Sigmoid colon (tissue), 6 donors: ENCODE measurements at regions not wholly inside any gene's neighbourhood (a gene's known extent, or its start where the extent isn't known, plus 50 kb on each side); places are given as distances from the start of the nearest gene placed in this dataset.

Experiments
- DNase-seq: peaks from one replicate; pipeline ENCODE4 v3.0.0-alpha.2; 2019
- H3K27ac ChIP-seq, 4 donors: fragments of 200-600 bp; sonication (generic); one replicate each; pipeline ENCODE4 v1.5.1; 2016 to 2019; ENCODE audit warnings: mild to moderate bottlenecking in 1 of 4
- H3K27me3 ChIP-seq, 3 donors: fragments of 200-600 bp; sonication (generic); one replicate each; pipeline ENCODE4 v1.5.1; 2019; ENCODE audit warnings: mild to moderate bottlenecking in 1 of 3
- H3K36me3 ChIP-seq, 4 donors: fragments of 200-600 bp; sonication (generic); one replicate each; pipeline ENCODE4 v1.5.1; 2016 to 2019
- H3K4me1 ChIP-seq, 4 donors: fragments of 200-600 bp; sonication (generic); one replicate each; pipeline ENCODE4 v1.5.1; 2017 to 2019
- H3K4me3 ChIP-seq, 4 donors: fragments of 200-600 bp; sonication (generic); one replicate each; pipeline ENCODE4 v1.5.1; 2017 to 2019; ENCODE audit warnings: mild to moderate bottlenecking in 2 of 4, moderate library complexity in 1 of 4
- H3K9me3 ChIP-seq, 4 donors: fragments of 200-600 bp in 3 of 4; sonication (generic) in 3 of 4; one replicate each; pipeline versions ENCODE4 v1.5.1 to v1.6.1; 2013 to 2019
- CTCF ChIP-seq, 4 experiments: fragments of 450-650 bp in 3 of 4; fragments of 200-600 bp in 1 of 4; IDR thresholded peaks; one replicate each; pipeline ENCODE4 v1.5.1; 2016 to 2019; ENCODE audit warnings: antibody characterized with exemption in 4 of 4, mild to moderate bottlenecking in 3 of 4, moderate library complexity in 2 of 4
- EP300 ChIP-seq, 4 donors: sonication (generic); formaldehyde crosslinking; IDR thresholded peaks; one replicate each; pipeline ENCODE4 v1.6.1; 2017; ENCODE audit warnings: antibody characterized with exemption in 4 of 4
- POLR2A ChIP-seq, 2 donors: fragments of 450-650 bp; IDR thresholded peaks; one replicate each; pipeline ENCODE4 v1.6.1; 2016; ENCODE audit warnings: antibody characterized with exemption in 2 of 2, mild to moderate bottlenecking in 2 of 2, moderate library complexity in 2 of 2
- POLR2AphosphoS5 ChIP-seq, 4 donors: sonication (generic); formaldehyde crosslinking; IDR thresholded peaks; one replicate each; pipeline ENCODE4 v1.6.1; 2017; ENCODE audit warnings: antibody characterized with exemption in 4 of 4
- WGBS, 2 donors: extraction: QIAGEN DNeasy Blood & Tissue Kit; methylation state at CpG; one replicate each; pipeline ENCODE4 v1.1.7; 2013; 5-methylcytosine and 5-hydroxymethylcytosine counted together
- intact Hi-C: fragments of 100-400 bp; cut with DNase I; formaldehyde crosslinking; loops from one replicate; pipeline ENCODE4 v1.15.1; 2023
- donor health status: healthy with polysubstance abuse.
- donor health status: healthy.

- H3K4me1 ChIP-seq: no peaks in the 10 kb centered on the region
These were observed 907.6 kb downstream of the FSTL5 start for GRCh38 chr4:161256172-161256571.

GRCh38 chr4:161254375-161254774 lies 909.4 kb downstream of the FSTL5 start:
- H3K9me3 ChIP-seq: peaks cover 0 to 27% (median 20%) of the 10 kb centered on the region in 4 donors
- TF ChIP-seq POLR2AphosphoS5 (IDR thresholded peaks at IDR 0.05) (no peak), EP300 (IDR thresholded peaks at IDR 0.05) (no peak), POLR2A (IDR thresholded peaks at IDR 0.05) (no peak), CTCF (IDR thresholded peaks at IDR 0.05) (no peak)
- H3K4me3 ChIP-seq: no peak overlapping the region
- no peak overlapping the region for H3K27ac ChIP-seq
- H3K4me1 ChIP-seq: no peaks in the 10 kb centered on the region
- H3K27me3 ChIP-seq: no peaks in the 10 kb centered on the region
- H3K36me3 ChIP-seq: no peaks in the 10 kb centered on the region
- WGBS, 2 donors: 51 to 83% methylated on average over 3 of the region's 3 CpGs
- no peak for DNase-seq
- intact Hi-C loops: no loop called here

More at GRCh38 chr4:161256172-161256571, 907.6 kb downstream of the FSTL5 start:
- no peaks in the 10 kb centered on the region for H3K36me3 ChIP-seq
- no peaks in the 10 kb centered on the region for H3K27me3 ChIP-seq
- TF ChIP-seq CTCF (IDR thresholded peaks at IDR 0.05) (no peak), EP300 (IDR thresholded peaks at IDR 0.05) (no peak), POLR2AphosphoS5 (IDR thresholded peaks at IDR 0.05) (no peak), POLR2A (IDR thresholded peaks at IDR 0.05) (no peak)
- intact Hi-C loops: no loop called here
- H3K9me3 ChIP-seq: peaks cover 0 to 27% (median 20%) of the 10 kb centered on the region in 4 donors
- no peak overlapping the region for H3K27ac ChIP-seq
- no peak for DNase-seq
- H3K4me3 ChIP-seq: no peak overlapping the region
- 92 to 95% methylated on average over 5 of the region's 5 CpGs for WGBS, 2 donors

GRCh38 chr4:161252520-161253141 lies 911.2 kb downstream of the FSTL5 start:
- no peaks in the 10 kb centered on the region for H3K4me1 ChIP-seq
- no peaks in the 10 kb centered on the region for H3K36me3 ChIP-seq
- DNase-seq: no peak
- H3K4me3 ChIP-seq: no peak overlapping the region
- no peaks in the 10 kb centered on the region for H3K27me3 ChIP-seq
- intact Hi-C loops: no loop called here
- WGBS, 2 donors: 23 to 56% methylated on average over 6 of the region's 6 CpGs
- H3K9me3 ChIP-seq: peaks cover 0 to 25% (median 18%) of the 10 kb centered on the region in 4 donors
- no peak overlapping the region for H3K27ac ChIP-seq
- TF ChIP-seq CTCF (IDR thresholded peaks at IDR 0.05): peak in 2 of 4 experiments; percentile 15 to 21
- TF ChIP-seq POLR2AphosphoS5 (IDR thresholded peaks at IDR 0.05): no peak

- no peak overlapping the region for H3K4me3 ChIP-seq
- no peak for DNase-seq
- H3K36me3 ChIP-seq: no peaks in the 10 kb centered on the region
- no peaks in the 10 kb centered on the region for H3K27me3 ChIP-seq
- H3K27ac ChIP-seq: no peak overlapping the region
- intact Hi-C loops: no loop called here
- WGBS, 2 donors: 87 to 91% methylated on average over 8 of the region's 8 CpGs
- no peaks in the 10 kb centered on the region for H3K4me1 ChIP-seq
- no peak for TF ChIP-seq EP300 (IDR thresholded peaks at IDR 0.05)
- TF ChIP-seq POLR2A (IDR thresholded peaks at IDR 0.05): no peak
- no peak for TF ChIP-seq POLR2AphosphoS5 (IDR thresholded peaks at IDR 0.05)
- TF ChIP-seq CTCF (IDR thresholded peaks at IDR 0.05): no peak
- peaks cover 0 to 9% (median under 1%) of the 10 kb centered on the region in 4 donors for H3K9me3 ChIP-seq
These were observed 913.9 kb downstream of the FSTL5 start for GRCh38 chr4:161249779-161250440.
